HG02943 (cell line): ENCODE measurements at regions not wholly inside any gene's neighbourhood (a gene's known extent, or its start where the extent isn't known, plus 50 kb on each side); places are given as distances from the start of the nearest gene placed in this dataset.

ENCODE experiments used
- ATAC-seq: cut with Tn5 transposase; IDR thresholded peaks from one replicate; pipeline ENCODE4 v1.9.1; 2021; ENCODE audit warnings: mild to moderate bottlenecking, low read depth, moderate library complexity; ENCODE audit not compliant: unreplicated experiment

GRCh38 chr2:147483911-147484310 is 360.9 kb upstream of the ACVR2A start:
- ATAC-seq, result no peak

DNA sequence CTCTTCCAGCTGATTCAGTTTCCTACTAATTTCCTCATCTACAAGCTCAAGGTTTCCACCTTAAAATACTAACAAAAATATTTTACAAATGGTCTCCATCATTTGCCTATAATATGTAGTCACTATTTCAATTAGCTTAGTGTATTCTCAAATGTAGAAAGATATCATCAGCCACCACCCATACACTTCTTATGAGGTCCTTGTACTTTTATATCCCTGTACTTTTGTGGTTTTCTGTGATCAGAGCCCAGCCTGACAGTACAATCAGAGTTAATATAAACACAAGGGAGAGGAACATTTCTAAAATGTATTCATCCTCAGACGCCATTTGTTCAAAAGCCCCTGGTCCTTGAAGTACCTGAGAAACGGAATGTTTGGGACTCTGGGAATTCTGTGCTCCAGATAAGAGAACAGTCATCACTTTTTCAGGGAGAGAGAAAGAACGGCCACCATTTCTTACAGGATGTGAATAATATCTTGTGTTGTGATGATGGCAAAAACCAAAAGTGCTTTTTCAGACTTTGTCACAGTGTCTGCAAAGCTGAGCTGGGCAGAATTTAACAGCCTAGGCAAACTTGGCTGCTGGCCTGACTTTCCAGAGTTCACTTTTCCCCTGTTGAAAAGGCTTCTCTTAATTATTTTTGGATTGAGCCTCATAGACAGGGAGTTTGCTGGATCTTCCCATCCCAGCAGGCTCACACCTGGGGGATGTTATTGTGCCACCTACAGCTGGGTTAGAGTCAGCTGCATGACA is 361.7 kb upstream of the ACVR2A start:
- no peak for ATAC-seq

DNA sequence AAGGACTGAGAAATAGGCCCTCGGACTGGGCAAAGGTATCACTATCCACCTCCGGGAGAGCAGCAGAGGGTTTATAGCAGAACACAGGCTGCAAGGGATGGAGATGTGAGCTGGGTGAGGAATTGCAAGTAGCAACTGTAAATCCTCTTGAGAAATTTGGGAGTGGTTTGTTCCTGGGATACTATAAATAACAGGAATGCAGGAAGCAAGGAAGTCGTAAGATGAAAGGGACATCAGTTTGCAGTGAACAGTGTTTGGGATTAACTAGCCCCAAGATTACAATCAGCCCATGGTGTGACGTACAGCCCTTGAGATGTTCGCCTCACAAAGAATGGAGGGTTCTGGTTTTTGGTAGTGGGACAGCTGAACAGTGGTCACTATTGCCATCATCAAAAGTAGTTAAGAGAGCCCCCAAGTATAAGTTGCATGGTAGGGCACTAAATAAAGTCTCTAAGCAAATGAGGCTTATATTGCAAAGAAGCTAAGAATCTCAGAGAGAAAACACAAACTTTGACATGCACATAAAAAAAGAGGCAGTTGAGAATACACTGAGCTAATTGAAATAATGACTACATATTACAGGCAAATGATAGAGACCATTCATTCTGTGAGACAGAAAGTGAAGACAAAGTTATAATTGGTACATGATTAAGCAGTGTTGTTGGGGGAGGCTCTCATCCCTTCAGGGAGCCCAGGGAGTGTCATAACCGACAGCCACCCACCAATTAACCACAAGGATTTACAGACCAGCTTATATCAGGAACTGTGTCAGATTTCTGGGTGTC is 362.5 kb upstream of the ACVR2A start:
- no peak for ATAC-seq

DNA sequence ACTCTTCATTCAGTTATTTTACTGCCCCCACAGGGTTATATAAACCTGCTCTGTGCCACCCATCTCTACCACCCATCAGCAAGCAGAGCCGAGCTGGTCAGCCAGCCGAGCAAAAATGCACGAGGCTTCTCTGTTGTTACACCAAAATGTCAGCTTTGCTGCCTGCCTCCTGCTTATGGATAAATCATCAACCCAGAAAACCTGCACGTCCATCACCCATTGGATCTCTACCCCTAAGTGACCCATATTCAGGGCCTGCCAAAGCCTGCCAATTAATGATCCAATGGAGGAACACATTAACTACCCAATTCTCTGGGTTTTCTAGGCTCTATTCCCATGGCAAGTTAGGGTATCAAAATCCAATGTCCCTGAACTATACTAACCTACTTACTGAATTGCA is 365.5 kb upstream of the ACVR2A start:
- ATAC-seq, result no peak

DNA sequence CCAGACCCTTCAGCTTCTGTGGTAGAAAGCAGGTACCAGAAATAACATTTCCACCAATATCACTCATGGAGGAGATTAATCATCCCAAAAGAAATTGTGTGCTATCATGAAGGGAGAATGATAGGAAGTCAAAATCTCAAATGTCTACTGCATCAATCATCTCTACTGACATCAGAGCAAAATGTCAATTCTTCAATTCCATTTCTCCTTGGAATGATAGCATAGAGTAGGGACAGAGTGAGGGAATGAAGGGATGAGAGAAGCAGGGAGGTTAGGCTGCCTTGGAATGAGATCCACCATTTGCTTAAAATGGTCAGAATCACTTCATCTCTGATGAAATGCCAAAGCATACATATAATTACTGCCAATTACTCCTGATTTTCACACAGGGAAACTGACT is 371.8 kb upstream of the ACVR2A start:
- no peak for ATAC-seq

DNA sequence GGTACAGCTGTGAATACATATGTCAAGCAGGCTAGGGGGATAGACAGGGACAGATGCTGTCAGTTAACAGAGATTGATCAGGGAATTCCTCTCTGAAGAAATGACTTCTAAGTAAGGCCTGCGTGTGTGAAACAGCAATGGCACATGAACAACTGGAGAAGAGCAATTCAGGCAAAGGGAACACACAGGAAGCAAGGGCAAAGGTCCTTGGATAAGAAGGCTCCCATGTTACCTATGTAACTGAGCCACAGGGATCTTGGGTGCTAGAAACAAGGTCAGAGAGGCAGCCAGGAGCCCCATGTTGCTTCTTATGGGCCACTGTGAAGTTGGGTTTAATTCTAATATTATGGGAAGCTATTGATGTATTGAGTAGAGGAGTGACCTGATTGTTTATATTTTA is 373.7 kb upstream of the ACVR2A start:
- no peak for ATAC-seq

DNA sequence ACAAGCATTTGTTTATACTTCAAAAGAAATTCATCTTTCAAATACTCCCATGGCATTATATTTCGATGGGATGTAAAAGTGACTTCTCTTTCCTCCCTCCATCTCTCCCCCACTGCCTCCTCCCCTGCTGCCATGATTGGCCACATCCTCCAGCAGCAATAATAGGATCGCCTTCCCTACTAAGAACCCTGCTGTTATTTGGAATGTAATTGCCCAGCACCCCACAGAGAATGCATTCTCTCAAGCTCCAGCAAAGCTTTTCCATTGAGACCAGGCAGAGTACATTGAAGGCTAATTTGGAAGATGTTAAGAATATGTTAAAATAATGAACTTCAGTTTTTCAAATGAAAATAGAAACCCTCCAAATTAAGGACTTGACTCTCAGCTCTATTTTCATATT is 375.4 kb upstream of the ACVR2A start:
- no peak for ATAC-seq

- no peak for ATAC-seq
These were observed 375.9 kb upstream of the ACVR2A start for GRCh38 chr2:147468963-147469362.

DNA sequence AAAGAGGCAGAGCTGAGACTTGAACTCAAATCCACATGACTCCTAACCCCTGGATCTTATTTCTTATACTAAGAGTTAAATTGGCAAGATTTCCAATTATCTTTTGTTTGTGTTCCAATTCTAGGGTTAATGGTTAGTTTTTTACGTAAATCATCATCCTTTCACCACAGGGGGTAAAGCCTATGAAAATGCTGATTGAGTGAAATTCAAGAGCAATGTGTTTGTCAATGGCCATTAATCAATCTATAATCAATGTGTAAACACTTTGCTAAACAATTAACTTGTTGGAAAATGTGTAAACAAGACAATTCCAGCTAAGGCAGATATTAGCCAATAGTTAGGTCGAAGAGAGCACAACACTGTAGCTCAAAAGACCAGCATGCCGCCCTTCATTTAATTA is 376.5 kb upstream of the ACVR2A start:
- ATAC-seq, result no peak

GRCh38 chr2:147467441-147467840 is 377.4 kb upstream of the ACVR2A start:
- ATAC-seq, result no peak

- ATAC-seq, result no peak
These were observed 380.0 kb upstream of the ACVR2A start for GRCh38 chr2:147464737-147465357.

DNA sequence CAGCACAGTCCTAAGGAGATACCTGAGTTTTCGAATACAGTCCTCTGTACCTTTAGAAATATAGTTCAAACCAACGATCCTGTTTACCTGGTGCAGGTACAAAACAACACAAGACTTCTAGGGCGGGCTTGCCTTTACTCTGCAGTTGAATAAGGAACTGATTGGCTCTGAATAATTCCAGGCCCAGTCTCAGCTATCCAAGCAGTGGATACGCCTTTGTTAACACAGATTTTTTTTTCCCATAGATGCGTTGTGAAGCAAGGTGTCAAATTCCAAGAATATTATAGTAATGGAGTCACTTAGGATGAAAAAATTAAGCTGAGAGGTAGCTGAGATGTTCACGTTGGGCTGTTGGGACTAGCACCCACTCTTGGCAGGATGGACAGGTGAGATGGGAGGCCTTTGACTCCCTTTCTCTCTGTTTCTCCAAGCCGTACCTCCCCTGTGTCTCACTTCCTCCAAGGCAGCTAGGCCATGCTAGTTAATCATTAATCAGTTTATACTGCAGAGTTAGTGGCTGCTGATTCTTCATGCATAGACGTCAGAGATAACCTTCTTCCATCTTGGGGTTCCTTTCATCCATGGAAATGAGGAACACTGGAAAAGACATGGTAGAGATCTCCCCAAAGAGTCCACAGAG is 380.8 kb upstream of the ACVR2A start:
- ATAC-seq, result peak; percentile 96

DNA sequence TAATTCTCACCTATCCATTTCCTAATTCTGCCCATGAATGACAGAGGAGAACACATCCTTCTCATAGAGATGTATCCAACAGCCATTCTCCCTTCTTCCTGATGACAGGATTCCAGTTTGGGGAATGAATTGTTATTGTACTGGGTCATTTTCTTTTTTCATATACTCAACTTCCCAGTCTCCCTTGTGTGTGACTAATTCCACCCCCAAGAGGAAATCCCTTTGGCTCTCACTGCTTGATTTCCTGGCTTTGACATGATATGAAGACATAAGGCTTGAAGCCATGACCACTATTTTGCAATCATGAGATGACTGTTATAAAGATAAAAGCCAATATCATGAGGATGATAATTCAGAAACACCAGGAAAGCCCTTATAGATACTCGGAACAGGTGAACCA is 384.7 kb upstream of the ACVR2A start:
- no peak for ATAC-seq

- no peak for ATAC-seq
These were observed 388.1 kb upstream of the ACVR2A start for GRCh38 chr2:147456779-147457178.

GRCh38 chr2:147451902-147452515 is 392.8 kb upstream of the ACVR2A start:
- ATAC-seq, result no peak

GRCh38 chr2:147450661-147451510 is 393.9 kb upstream of the ACVR2A start:
- no peak for ATAC-seq

DNA sequence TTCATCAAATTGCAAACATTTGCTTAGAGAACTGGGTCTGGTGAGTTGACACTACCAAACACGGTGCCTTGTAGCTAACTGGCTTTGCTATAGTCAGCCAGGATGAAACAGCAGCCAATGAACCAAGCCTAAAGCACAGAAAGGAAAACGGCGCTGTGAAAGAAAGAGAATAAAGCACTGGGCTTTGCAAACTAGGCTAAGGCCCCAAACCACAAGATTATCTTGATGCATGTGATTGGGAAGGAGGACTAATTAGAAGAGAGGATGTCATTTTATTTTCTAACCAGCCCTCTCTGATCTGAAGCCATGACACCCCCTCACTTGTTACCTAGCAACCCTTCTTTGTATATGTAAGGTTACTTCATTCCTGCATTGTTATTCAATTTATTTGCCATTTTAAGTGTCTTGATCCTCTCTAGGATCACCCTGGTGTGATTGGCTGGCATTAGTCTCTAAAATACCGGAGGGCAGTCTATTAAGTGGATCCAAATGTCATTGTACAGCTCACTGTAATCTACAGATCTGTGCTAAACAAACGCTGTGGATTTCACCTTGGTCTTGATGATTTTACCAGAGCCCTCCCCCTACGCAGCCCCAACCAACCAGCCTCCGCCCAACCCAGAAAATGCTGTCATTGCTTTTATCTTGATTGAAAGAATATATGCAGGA is 395.4 kb upstream of the ACVR2A start:
- ATAC-seq, result no peak

DNA sequence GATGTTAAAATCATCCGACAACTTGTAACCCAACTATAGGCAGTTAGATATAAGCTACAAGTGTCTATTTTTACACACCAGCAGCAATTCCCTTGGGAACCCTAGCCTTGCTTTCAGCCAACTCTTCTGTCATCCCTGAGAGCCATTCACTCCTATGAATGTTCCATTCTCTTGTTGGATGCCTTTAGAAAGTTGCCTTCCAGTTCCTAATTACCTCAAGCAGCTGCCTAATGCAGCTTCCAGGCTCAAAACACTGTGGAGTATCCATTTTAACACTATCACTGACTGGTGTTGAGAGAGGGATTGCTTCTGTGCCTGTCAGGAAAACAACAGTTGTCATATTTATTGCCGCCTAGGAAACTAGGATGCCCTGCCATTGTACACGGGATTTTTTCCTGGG is 402.0 kb upstream of the ACVR2A start:
- no peak for ATAC-seq

DNA sequence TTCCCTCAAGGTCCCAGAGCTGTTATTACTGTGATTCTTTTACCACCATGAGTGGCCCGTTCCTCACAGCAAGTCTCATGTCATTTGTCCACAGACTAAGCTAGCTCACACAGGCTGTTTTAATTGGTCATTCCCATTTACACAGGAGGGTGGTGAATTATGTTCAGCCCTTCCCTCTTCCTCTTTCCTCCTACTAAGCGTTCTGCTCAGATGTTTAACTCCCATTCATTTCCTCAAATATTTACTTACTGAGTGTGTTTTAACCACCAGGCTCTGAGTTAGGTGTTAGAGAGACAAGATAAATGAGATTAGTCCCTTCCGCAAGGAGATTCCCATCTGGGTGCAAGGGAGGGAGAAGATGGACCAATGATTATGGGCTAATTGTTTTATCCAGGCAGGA is 403.6 kb upstream of the ACVR2A start:
- ATAC-seq, result no peak
